ENCODE measurements at regions not wholly inside any gene's neighbourhood (a gene's known extent, or its start where the extent isn't known, plus 50 kb on each side); places are given as distances from the start of the nearest gene placed in this dataset.

GRCh38 chr6:18062733-18063132, 59.7 kb downstream of the NHLRC1 start:
- H3K4me3 ChIP-seq (ENCODE audit: low read depth, poor library complexity, severe bottlenecking): no peak overlapping the region
- 51 to 56% methylated on average over 1 of the region's 1 CpG for WGBS, 2 donors
- intact Hi-C loops (cut with DNase I; ENCODE audit: low total_unique reads): no loop called here
- TF ChIP-seq POLR2A (IDR thresholded peaks at IDR 0.05): no peak
- TF ChIP-seq CTCF (IDR thresholded peaks at IDR 0.05): no peak
- no peak for DNase-seq (ENCODE audit: low spot score in 2 of 2)

- intact Hi-C loops (cut with DNase I; ENCODE audit: low total_unique reads): no loop called here
- no peak for TF ChIP-seq POLR2A (IDR thresholded peaks at IDR 0.05)
- TF ChIP-seq CTCF (IDR thresholded peaks at IDR 0.05): no peak
- H3K4me3 ChIP-seq (ENCODE audit: low read depth, poor library complexity, severe bottlenecking): no peak overlapping the region
- no peak for DNase-seq (ENCODE audit: low spot score in 2 of 2)
- whole genome bisulfite sequencing, 2 donors: 76 to 81% methylated on average over 5 of the region's 5 CpGs
Measured at GRCh38 chr6:18058429-18058828, 64.0 kb downstream of the NHLRC1 start.

GRCh38 chr6:18055714-18056382, 66.6 kb downstream of the NHLRC1 start:
- TF ChIP-seq CTCF (IDR thresholded peaks at IDR 0.05) (no peak), POLR2A (IDR thresholded peaks at IDR 0.05) (no peak)
- no peak for DNase-seq (ENCODE audit: low spot score in 2 of 2)
- intact Hi-C loops (cut with DNase I; ENCODE audit: low total_unique reads): no loop called here
- H3K4me3 ChIP-seq (ENCODE audit: low read depth, poor library complexity, severe bottlenecking): no peak overlapping the region
- WGBS, 2 donors: 84 to 86% methylated on average over 4 of the region's 4 CpGs

- no peak for DNase-seq (ENCODE audit: low spot score in 2 of 2)
Measured at GRCh38 chr6:18055098-18055497, 67.4 kb downstream of the NHLRC1 start.

GRCh38 chr6:18053555-18054445, 66.4 kb upstream of the KIF13A start:
- no peak overlapping the region for H3K4me3 ChIP-seq (ENCODE audit: low read depth, poor library complexity, severe bottlenecking)
- TF ChIP-seq POLR2A (IDR thresholded peaks at IDR 0.05) (no peak), CTCF (IDR thresholded peaks at IDR 0.05) (no peak)

More at GRCh38 chr6:18055098-18055497, 67.4 kb downstream of the NHLRC1 start:
- TF ChIP-seq CTCF (IDR thresholded peaks at IDR 0.05) (no peak), POLR2A (IDR thresholded peaks at IDR 0.05) (no peak)
- H3K4me3 ChIP-seq (ENCODE audit: low read depth, poor library complexity, severe bottlenecking): no peak overlapping the region
- intact Hi-C loops (cut with DNase I; ENCODE audit: low total_unique reads): no loop called here

More at GRCh38 chr6:18053555-18054445, 66.4 kb upstream of the KIF13A start:
- no peak for DNase-seq (ENCODE audit: low spot score in 2 of 2)
- 64 to 65% methylated on average over 6 of the region's 6 CpGs for WGBS, 2 donors
- intact Hi-C loops (cut with DNase I; ENCODE audit: low total_unique reads): no loop called here

Data from lower leg skin (tissue), 4 donors.